HG02870 (cell line): ENCODE measurements at regions not wholly inside any gene's neighbourhood (a gene's known extent, or its start where the extent isn't known, plus 50 kb on each side); places are given as distances from the start of the nearest gene placed in this dataset.

Source experiments
- ATAC-seq: cut with Tn5 transposase; IDR thresholded peaks from one replicate; pipeline ENCODE4 v1.9.1; 2021; ENCODE audit warnings: mild to moderate bottlenecking, moderate library complexity; ENCODE audit not compliant: unreplicated experiment

DNA sequence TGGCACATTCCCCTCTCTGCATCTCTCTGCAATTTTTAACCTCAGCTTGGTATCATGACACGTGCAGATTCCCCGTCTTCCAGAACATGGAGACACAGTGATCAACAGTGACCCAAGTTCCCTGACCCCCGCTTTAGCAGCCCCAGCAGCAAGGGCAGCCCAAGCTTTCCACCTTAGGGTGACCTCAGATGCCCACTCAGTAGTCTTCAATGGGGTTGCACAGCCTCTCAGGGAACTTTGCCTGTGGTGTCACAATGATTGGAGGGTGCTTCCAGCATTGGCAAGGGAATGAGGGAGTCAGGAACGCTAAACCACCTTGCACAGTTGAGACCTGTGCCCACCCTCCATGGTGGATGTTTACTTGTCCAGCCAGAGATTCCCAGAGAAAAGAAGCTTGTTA, 287.1 kb upstream of the CDH4 start:
- ATAC-seq: no peak

DNA sequence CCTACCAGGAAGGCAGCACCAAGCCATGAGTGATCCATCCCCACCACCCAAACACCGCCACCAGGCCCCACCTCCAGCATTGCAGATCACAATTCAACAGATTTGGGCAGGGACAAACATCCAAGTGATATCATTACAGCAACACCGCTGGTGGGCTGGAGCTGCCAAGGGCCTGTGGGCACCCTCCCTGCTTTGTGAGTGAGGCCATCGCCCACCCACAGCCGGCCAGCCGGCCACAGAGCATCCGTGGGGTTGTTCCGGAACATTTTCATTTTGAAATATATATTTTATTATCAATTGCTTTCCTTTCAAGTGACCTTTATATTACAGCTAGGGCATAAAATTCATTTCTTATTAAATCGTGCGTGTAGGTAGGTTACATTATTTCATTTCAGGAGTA, 286.0 kb upstream of the CDH4 start:
- no peak for ATAC-seq

DNA sequence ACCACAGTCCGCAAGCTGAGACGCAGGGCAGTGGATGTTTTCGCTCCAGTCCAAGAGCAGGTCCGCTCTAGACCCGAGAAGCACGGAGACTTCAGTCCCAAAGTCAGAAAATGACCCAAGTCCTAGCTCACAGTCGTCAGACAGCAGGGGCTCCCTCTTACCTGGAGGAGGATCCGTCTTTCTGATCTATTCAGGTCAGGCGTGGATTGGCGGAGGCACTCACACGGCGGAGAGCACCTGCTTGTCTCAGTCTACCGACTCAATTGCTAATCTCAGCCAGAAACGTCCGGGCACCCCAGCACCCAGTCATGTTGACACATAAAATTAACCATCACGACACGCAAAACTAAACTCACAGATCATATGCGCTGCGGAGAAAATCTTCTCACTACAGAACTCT, 285.3 kb upstream of the CDH4 start:
- ATAC-seq: no peak

DNA sequence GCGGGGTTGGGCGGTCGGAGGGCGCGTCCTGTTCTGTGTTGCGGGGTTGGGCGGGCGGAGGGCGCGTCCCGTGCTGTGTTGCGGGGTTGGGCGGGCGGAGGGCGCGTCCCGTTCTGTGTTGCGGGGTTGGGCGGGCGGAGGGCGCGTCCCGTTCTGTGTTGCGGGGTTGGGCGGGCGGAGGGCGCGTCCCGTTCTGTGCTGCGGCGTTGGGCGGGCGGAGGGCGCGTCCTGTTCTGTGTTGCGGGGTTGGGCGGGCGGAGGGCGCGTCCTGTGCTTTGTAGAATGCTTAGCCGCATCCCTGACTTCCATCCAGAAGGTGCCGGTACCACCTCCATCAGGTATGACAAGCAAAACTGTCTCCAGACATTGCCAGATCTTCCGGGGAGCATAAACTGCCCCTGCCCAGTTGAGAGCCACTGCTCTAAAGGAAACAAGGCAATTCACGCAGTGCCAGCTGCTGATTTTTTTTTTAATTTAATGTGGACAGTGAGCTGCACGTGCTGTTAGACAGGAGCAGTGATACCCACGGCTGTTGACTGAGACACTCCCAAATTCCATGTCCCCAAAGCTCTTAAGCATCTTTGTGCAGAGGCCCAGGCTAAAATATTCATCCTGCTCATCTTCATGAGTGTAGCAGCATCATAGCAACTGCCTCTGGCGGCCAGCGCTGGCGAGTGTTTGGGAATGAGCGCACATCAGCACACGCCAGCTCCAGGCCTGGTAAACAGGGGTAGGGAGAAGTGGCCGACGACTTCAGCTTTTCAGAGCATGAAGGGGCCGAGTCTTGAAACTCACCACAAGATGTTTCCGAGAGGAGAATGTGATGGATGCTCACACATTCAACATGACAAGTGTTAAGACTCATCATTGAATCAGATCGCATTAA, 284.4 kb upstream of the CDH4 start:
- no peak for ATAC-seq

DNA sequence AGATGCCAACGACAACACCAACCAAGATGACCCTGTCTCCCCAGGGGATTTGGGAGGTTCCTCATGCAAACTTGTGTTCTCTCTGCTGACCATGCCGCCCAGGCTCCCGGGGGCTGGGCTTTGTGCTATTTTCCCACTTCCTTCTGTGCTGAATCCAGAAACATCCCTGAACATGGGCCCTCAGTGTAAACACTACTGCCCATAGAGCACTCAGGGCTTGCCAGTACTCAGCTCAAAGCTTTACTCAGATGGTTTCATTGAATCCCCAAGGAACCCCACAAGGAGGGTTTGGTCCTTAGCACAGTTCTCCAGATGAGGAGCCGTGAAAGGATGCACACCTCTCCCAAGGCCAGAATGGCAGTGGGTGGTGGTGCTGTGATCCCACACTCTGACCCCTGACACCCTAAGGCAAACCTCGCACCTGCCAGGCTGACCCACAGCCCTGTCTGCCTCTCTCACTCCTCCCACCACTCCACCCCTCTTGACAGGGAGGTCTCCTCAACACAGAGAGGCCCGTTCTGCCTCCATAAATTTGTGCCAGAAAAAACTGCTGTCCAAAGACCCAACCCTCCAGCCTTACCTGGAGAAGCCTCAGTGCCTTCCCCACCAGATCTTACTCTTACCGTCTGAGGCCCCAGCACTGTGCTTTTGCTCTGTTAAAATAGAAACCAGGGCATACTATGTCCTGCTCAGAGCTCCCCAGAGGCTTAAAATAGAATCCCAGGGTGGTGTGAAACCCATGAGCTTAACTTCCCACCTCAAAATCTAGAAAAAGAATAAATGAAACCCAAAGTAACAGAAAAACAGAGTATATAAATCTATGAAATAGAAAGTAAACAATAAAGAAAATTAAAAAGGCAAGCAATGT, 283.0 kb upstream of the CDH4 start:
- no peak for ATAC-seq

DNA sequence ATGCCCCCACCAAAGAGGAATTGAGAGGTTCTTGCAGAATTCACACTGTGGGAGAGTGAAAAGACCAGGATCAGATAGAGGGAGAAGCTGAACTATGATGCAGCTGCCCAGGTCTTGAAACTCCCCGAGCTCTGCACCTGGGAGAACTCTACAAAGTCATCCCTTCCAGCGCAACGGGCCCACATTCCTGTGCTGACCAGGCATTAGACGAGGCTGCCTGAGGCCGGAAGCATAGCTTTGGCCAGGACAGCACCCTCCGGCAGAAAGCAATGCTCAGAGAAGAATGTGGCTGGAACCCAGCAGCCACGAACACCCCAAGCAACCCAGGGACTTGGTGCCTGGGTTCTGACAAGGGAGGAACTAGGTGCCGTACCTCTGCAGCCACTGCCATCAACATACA, 281.5 kb upstream of the CDH4 start:
- no peak for ATAC-seq

DNA sequence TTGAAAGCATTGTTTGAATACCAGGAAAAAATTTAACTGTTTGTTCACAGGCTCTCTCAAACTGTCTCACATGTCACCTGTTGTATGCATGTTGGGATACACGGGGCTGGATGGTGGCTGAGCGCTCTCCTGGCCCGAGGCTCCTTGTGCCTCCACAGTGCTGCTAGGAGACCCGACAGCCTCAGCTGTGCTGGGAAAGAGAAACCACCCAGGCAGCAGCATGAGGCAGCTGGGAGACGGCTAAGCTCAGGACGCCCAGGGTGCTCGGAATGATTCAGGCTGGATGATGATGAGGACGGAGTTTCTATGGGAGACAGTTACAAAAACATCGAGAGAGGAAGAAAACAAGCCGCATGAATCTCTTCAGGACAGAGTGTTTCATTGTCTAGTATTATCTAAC, 278.0 kb upstream of the CDH4 start:
- no peak for ATAC-seq

DNA sequence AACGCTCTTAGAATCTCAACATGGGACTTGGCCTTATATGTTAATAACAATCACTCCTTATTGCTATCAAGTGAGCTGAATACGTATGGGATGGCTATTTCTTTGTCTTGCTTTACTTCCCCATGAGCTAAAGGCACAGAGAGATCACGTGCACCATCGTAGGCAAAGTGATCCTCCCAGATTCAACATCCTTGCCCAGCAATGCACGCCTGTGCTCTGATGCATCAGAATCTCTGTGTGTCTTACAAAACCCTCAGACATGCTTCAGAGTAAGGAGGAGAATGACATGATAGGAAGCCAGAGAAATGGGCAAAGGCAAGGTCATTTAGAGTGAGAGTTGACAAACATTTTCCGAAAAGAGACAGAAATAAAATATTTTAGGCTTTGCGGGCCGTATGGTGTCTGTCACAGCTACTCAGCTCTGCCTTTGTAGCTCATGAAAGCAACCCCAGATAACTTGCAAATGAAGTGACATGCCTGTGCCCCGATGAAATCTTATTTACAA, 277.6 kb upstream of the CDH4 start:
- ATAC-seq: no peak

DNA sequence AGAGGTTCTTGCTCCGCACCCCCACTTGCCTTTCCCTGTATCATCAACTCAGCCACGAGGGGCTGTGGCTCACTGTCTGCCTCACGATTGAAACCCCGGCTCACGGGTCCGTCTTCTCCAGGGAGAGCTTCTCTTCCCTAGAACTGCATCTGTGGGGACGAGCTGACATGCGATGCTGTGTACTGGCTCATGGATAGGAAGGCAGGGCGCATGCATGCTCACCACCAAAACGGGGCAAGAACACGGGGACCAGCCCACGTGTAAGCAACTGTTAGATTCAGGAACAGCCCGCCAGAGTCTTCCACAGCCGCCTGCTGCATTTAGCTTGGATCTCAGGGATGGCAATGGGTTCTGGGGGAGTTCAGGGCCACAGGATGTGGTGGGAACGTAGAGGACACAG, 275.9 kb upstream of the CDH4 start:
- no peak for ATAC-seq

DNA sequence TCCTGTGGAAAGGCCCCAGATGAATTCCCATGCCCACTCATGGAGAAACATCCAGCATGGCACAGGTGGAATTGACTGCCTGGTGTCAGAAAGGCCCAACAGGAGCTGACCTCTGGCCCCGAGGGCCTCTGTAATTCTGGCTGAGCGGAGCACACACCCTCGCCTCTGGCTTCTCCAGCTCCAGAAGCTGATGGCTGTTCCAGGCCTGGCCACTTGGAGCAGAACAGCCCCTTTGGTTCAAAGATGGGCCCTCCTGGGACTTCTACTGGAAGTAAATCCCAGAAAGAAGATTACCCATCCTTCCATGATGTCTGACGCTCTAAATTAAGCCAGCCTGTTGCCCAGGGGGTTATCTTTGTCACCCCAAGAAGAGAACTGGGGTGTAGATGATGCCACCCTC, 275.1 kb upstream of the CDH4 start:
- no peak for ATAC-seq

DNA sequence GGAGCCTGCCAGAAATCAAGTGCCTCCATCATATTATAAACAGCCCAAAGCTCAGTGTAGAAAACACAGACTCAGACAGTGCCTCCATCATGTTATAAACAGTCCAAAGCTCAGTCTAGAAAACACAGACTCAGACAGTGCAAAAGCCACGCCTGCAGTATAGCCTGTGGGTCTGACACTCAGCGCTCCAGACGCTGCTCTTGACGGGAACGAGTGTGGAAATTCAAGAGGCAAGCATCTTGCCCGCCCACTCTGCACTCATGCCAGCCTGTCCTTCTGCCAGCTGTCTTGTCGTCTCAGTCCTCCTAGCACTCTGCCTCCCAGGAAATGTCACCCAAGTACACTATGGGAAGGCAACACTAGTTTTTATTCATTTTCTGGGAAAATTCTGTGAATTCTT, 274.2 kb upstream of the CDH4 start:
- no peak for ATAC-seq

DNA sequence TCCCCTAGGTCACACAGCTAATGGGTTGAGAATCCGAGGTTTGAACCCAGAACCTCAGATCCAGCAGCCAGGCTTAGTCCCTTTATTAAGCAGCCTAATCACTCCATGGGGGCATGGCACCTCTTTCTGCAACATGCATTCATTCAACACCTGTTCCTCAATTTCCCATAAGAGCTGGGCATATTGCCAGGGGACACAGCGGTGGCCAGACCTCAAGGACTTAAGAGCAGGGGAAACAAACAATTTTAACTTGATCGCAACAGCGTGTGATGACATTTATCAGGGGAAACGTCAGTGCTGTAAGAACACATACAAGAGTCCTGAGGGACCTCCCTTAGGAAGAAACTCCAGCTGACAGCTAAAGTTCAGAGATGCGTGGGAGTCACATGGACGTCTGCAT, 267.4 kb upstream of the CDH4 start:
- no peak for ATAC-seq

DNA sequence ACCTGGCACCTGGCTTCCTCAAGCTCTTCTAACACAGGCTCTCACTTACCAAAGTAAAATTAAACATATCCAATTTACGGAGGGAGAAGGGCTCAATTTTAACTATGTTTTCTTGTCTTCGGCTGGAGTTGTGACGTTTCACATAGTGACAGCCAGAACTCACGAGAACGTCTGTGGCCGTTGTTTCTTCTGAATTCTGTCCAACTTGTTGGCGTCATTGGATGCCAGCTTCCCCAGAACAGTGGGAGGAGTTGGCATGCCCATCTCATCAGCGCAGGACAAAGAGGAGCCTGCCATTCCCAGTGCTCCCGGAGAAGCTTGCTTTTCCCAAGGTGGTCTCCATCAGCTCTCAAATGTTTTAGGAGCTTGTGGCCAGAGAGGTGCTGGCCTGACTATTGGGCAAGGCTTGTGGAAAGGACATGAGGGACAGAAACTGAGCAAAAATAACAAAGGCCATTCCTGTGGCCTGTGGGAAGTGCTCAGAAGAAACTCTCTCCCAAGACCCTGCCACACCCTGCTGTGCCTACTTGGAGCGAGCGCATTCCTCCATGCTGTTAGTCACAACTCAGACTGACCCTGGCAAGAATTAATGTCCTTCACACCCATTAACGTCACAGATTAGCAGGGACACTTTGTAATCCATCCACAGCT, 265.4 kb upstream of the CDH4 start:
- no peak for ATAC-seq

DNA sequence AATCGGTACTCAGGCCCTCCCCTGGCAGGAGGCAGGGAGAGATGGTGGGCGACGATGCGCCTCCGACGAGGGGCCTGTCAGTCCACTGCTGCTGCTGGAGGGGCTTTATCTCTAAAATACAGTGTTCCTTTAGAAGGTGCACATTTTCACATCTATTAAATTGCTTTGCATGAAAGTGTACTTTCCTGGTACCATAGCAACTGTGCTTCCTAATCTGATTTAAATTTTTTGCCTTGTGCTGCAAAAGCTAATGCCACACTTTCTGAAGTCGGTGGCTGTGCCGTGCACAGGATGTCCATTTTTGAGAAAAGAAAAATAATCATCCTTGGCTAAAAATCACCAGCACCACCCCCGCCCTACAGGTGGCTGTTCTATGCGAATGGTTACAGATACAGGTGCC, 262.0 kb upstream of the CDH4 start:
- ATAC-seq: no peak

DNA sequence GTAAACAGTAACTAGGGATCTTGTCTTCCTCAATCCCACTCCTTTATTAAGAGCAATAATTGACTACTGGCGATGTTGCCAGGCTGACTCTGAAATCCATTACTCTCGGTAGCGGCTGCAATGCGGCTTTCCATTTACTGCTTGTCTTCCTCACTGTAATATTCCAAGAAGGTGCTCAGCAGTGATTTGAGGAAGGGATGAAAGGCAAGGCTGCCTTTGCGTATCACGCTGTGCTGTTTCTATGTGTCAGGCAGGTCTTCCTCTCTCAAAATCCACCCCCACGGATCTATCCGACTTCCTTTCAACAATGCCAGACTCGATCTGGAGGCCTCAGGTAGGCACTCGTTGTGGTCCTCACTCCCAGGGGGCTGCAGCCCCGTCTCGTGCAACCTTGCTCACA, 261.4 kb upstream of the CDH4 start:
- ATAC-seq: no peak

DNA sequence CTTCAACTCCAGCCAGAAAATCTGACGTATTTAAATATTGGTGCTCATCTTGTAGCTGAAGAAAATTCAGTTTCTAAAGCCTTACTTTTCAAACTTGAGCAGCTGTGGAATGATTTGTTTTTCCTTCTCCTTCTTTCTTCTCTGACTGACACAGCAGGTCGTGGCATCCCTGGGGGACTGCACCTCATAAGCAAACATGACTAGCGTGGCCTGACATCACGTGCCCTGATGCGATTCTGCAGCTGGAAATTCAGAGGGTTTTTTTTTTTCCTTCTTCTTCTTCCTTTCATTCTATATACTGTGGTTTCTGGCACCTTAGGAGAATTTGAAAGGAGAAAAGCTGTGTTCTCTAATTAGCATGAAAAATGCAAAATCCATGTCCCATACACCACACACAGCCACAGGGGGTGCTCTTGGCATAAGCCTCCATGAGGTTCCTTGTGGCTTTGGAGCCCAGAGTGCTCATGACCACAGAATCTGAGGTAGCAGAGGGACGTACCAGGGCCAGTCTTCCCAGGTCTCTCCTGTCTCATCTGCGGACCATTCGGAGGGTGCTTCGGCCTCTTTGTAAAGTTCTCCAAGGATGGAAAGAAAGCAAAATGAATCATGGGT, 258.5 kb upstream of the CDH4 start:
- no peak for ATAC-seq

DNA sequence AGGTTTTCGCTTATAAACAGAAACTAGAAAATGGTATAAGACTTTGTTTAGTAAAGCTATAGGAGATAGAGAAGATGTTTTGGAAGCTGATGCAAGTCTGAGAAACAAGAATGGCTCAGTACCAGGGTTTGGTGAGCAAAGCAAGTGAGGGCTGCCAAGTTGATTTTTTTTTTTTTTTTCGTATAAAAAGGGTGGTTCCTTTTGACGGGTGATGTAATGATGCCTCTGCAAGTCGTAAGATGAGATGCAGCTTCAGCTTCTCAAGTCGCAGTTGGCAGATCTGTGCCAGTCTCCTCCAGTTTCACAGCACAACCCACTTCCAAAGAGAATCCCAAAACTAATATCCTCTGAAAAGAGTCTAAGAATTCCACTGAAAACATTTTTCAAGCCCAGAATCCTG, 252.8 kb upstream of the CDH4 start:
- ATAC-seq: no peak

DNA sequence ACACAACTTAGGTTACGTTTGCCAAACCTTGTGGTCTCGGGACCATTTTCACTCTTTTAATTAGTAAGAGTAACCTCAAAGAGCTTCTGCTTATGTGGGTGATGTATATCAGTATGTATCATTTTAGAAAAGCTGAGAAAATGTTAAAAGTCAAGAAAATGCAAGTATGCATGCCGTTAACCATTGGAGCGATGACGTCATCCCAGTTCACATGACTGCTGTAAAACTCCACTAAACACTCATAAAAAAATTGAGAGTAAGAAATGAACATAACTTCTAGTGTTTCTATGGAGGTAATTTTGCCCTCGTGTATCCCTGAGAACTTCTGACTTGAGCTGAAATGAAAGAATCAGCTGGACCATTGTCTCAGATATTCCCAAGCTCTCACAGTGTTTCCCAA, 250.0 kb upstream of the CDH4 start:
- no peak for ATAC-seq

DNA sequence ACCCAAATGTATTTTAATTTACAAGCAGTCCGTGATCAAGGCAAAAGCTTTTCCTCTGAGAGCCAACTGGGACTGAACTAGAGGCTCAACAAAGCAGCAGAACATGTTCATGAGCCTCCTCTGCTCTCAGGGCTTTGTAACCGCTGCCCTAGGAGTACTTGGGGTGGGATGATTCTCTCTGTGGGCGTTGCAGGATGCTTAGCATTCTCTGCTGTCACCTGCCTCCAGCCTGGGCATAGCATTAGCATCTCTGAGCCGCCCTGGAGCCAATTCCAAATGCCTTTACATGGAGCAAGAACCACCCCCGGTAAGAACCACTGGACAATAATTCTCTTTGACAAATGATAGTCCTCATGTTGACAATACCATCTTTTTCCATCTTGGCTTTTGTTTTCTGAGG, 237.6 kb upstream of the CDH4 start:
- no peak for ATAC-seq

DNA sequence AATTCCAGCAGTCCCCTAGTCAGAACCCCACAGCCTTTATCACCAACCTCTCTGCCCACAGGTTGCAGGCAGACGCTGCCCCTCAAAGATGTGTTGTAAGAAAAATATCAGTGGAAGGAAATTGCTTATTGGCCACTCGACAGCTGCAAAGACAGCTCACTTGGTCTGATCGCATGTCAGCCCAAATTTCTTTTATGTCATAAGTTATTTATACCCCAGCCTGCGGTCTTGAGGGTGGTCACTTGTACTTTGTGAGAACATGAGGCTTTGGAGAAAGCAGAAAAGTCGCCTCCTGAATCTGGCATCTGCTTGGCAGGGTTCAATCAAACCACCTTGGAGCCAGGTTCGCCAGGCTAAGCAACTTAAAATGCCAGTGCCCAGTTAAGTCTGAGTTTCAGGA, 236.5 kb upstream of the CDH4 start:
- ATAC-seq: no peak

DNA sequence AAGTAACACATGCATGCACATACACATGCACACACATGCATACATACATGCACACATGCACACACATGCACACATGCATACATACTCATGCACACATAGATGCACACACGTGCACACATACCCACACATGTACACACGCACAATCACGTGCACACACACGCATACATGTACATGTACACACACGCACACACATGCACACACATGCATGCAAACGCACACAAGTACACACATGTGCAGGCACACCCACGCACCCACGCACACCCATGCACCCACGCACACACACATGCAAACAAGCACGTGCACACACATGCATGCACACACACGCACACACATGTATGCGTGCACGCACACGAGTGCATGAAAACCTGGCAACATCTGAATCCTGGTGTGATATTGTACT, 232.7 kb upstream of the CDH4 start:
- no peak for ATAC-seq
